Mesothelial cell of epicardium (in vitro differentiated cells): ENCODE measurements at regions not wholly inside any gene's neighbourhood (a gene's known extent, or its start where the extent isn't known, plus 50 kb on each side); places are given as distances from the start of the nearest gene placed in this dataset.
"Not testable (repeated sequence)": the region's sequence is repeated elsewhere in the genome, so short reads cannot be mapped to it uniquely, and the experiment has no call there.

ENCODE experiments used
- DNase-seq, 2 experiments: peaks; one replicate each; pipeline ENCODE4 v3.0.0; 2021; ENCODE audit warnings: low spot score in 2 of 2; ENCODE audit not compliant: unreplicated experiment in 2 of 2
- H3K27ac Mint-ChIP-seq: 2 replicates; pipeline ENCODE4 v1.8.0; 2021; ENCODE audit warnings: mixed read lengths
- H3K27me3 Mint-ChIP-seq: 2 replicates; pipeline ENCODE4 v1.8.0; 2021; ENCODE audit warnings: low read depth, mixed read lengths
- H3K36me3 Mint-ChIP-seq: 2 replicates; pipeline ENCODE4 v1.8.0; 2021; ENCODE audit warnings: mixed read lengths
- H3K4me1 Mint-ChIP-seq: 2 replicates; pipeline ENCODE4 v1.8.0; 2021; ENCODE audit warnings: mixed read lengths
- H3K4me3 Mint-ChIP-seq: 2 replicates; pipeline ENCODE4 v1.8.0; 2021; ENCODE audit warnings: mild to moderate bottlenecking, moderate library complexity, mixed read lengths
- H3K9me3 Mint-ChIP-seq: 2 replicates; pipeline ENCODE4 v1.8.0; 2021; ENCODE audit warnings: mixed read lengths
- TF ChIP-seq, protein P1 (sequence below): fragments of 200-600 bp; sonication (generic); IDR thresholded peaks from one replicate; pipeline ENCODE4 v1.5.0; 2021; ENCODE audit warnings: antibody characterized with exemption; ENCODE audit not compliant: unreplicated experiment

- Mint-ChIP-seq H3K27ac (no peak overlapping the region), H3K36me3 (no peaks in the 10 kb centered on the region), H3K4me3 (no peak overlapping the region), H3K4me1 (no peaks in the 10 kb centered on the region), H3K9me3 (peaks cover 20% of the 10 kb centered on the region), H3K27me3 (no peaks in the 10 kb centered on the region)
- TF ChIP-seq, protein P1, sequence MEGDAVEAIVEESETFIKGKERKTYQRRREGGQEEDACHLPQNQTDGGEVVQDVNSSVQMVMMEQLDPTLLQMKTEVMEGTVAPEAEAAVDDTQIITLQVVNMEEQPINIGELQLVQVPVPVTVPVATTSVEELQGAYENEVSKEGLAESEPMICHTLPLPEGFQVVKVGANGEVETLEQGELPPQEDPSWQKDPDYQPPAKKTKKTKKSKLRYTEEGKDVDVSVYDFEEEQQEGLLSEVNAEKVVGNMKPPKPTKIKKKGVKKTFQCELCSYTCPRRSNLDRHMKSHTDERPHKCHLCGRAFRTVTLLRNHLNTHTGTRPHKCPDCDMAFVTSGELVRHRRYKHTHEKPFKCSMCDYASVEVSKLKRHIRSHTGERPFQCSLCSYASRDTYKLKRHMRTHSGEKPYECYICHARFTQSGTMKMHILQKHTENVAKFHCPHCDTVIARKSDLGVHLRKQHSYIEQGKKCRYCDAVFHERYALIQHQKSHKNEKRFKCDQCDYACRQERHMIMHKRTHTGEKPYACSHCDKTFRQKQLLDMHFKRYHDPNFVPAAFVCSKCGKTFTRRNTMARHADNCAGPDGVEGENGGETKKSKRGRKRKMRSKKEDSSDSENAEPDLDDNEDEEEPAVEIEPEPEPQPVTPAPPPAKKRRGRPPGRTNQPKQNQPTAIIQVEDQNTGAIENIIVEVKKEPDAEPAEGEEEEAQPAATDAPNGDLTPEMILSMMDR: no peak
- no peak for DNase-seq
These were observed 484.1 kb upstream of the HTR1E start for GRCh38 chr6:86453232-86453631.

- H3K27ac Mint-ChIP-seq: no peak overlapping the region
- TF ChIP-seq, protein P1: no peak
- no peak overlapping the region for H3K4me3 Mint-ChIP-seq
- no peaks in the 10 kb centered on the region for H3K36me3 Mint-ChIP-seq
- peaks cover 14% of the 10 kb centered on the region for H3K9me3 Mint-ChIP-seq
- no peaks in the 10 kb centered on the region for H3K4me1 Mint-ChIP-seq
- no peak for DNase-seq
- H3K27me3 Mint-ChIP-seq: no peaks in the 10 kb centered on the region
These were observed 488.9 kb upstream of the HTR1E start for GRCh38 chr6:86448398-86448797.

- DNase-seq: no peak
- Mint-ChIP-seq H3K9me3 (no peaks in the 10 kb centered on the region), H3K36me3 (no peaks in the 10 kb centered on the region), H3K4me3 (no peak overlapping the region), H3K27ac (no peak overlapping the region), H3K4me1 (peaks cover 2% of the 10 kb centered on the region), H3K27me3 (no peaks in the 10 kb centered on the region)
- TF ChIP-seq, protein P1: no peak
These were observed 496.7 kb upstream of the HTR1E start for GRCh38 chr6:86440608-86441007.

DNA sequence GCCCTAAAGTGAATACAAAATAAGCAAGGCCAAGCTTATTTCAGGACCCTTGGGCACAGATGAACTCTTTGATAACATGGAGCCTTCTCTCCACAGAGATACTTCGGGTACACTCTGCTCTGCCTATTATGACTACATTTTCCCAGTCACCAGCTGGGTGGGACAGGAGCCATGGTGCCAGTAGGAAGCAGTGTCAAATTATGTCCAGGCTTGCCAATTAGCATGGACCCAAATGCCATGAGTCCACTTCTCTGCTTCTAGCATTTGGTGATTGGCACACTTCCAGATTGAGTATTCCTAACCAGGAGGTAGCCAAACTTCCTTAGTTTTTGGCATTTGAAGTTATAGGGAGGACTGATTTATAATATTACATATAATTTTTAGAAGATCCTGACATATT is 513.8 kb upstream of the HTR1E start:
- H3K27me3 Mint-ChIP-seq: no peaks in the 10 kb centered on the region
- H3K4me1 Mint-ChIP-seq: no peaks in the 10 kb centered on the region
- TF ChIP-seq, protein P1: no peak
- DNase-seq: no peak
- no peak overlapping the region for H3K4me3 Mint-ChIP-seq
- no peaks in the 10 kb centered on the region for H3K9me3 Mint-ChIP-seq
- H3K36me3 Mint-ChIP-seq: no peaks in the 10 kb centered on the region
- H3K27ac Mint-ChIP-seq: no peak overlapping the region

- Mint-ChIP-seq H3K4me1 (no peaks in the 10 kb centered on the region), H3K27me3 (no peaks in the 10 kb centered on the region), H3K27ac (no peak overlapping the region), H3K36me3 (no peaks in the 10 kb centered on the region), H3K9me3 (no peaks in the 10 kb centered on the region), H3K4me3 (no peak overlapping the region)
- TF ChIP-seq, protein P1: no peak
- DNase-seq: no peak
These were observed 525.3 kb upstream of the HTR1E start for GRCh38 chr6:86412057-86412456.

GRCh38 chr6:86407128-86407527 is 530.2 kb upstream of the HTR1E start:
- Mint-ChIP-seq H3K9me3 (peaks cover 4% of the 10 kb centered on the region), H3K27ac (no peak overlapping the region), H3K4me1 (peaks cover 2% of the 10 kb centered on the region), H3K36me3 (no peaks in the 10 kb centered on the region), H3K4me3 (no peak overlapping the region), H3K27me3 (no peaks in the 10 kb centered on the region)
- TF ChIP-seq, protein P1: no peak
- no peak for DNase-seq

- not testable (repeated sequence) for H3K27me3 Mint-ChIP-seq, H3K4me3 Mint-ChIP-seq, H3K27ac Mint-ChIP-seq, H3K4me1 Mint-ChIP-seq, H3K36me3 Mint-ChIP-seq, DNase-seq
- H3K9me3 Mint-ChIP-seq: peaks cover 48% of the 10 kb centered on the region
These were observed 544.5 kb upstream of the HTR1E start for GRCh38 chr6:86392850-86393249.
